ENCODE measurements at regions not wholly inside any gene's neighbourhood (a gene's known extent, or its start where the extent isn't known, plus 50 kb on each side); places are given as distances from the start of the nearest gene placed in this dataset.

DNA sequence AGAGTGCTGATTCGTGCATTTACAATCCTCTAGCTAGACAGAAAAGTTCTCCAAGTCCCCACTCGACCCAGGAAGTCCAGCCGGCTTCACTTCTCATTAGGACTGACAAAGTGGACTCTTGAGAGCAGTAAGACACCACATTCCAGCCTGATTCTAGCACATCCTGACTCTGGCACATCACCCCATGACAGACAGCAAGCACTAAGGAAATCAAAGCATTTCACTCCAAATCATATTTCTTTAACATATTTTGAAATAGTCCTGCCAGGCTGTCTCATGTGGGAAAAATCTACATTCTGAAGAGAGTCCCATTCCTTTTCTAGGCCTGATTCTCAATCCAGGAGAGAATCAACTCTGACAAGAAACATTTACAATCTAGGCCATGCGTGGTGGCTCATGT lies 478.5 kb upstream of the AMELY start:
- TF ChIP-seq, protein P1, sequence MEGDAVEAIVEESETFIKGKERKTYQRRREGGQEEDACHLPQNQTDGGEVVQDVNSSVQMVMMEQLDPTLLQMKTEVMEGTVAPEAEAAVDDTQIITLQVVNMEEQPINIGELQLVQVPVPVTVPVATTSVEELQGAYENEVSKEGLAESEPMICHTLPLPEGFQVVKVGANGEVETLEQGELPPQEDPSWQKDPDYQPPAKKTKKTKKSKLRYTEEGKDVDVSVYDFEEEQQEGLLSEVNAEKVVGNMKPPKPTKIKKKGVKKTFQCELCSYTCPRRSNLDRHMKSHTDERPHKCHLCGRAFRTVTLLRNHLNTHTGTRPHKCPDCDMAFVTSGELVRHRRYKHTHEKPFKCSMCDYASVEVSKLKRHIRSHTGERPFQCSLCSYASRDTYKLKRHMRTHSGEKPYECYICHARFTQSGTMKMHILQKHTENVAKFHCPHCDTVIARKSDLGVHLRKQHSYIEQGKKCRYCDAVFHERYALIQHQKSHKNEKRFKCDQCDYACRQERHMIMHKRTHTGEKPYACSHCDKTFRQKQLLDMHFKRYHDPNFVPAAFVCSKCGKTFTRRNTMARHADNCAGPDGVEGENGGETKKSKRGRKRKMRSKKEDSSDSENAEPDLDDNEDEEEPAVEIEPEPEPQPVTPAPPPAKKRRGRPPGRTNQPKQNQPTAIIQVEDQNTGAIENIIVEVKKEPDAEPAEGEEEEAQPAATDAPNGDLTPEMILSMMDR (IDR thresholded peaks at IDR 0.05): no peak
- TF ChIP-seq POLR2A (IDR thresholded peaks at IDR 0.05): no peak
